VCaP (cell line): ENCODE measurements at regions not wholly inside any gene's neighbourhood (a gene's known extent, or its start where the extent isn't known, plus 50 kb on each side); places are given as distances from the start of the nearest gene placed in this dataset.

ENCODE experiments used
- H3K27ac ChIP-seq: fragments of 450-650 bp; 2 replicates; pipeline ENCODE4 v1.5.1; 2017
- CTCF ChIP-seq: fragments of 450-650 bp; conservative IDR thresholded peaks from 2 replicates; pipeline ENCODE4 v1.5.1; 2017; ENCODE audit warnings: mild to moderate bottlenecking, moderate library complexity

GRCh38 chr4:11937941-11938340 lies 509.2 kb upstream of the HS3ST1 start:
- no peak for TF ChIP-seq CTCF
- no peak overlapping the region for H3K27ac ChIP-seq

GRCh38 chr4:11931266-11931820 lies 502.6 kb upstream of the HS3ST1 start:
- H3K27ac ChIP-seq: no peak overlapping the region

GRCh38 chr4:11929080-11929479 lies 500.4 kb upstream of the HS3ST1 start:
- TF ChIP-seq CTCF: no peak
- no peak overlapping the region for H3K27ac ChIP-seq

More at GRCh38 chr4:11931266-11931820, 502.6 kb upstream of the HS3ST1 start:
- no peak for TF ChIP-seq CTCF

GRCh38 chr4:11919316-11919715 lies 490.6 kb upstream of the HS3ST1 start:
- TF ChIP-seq CTCF: no peak
- no peak overlapping the region for H3K27ac ChIP-seq

- H3K27ac ChIP-seq: no peak overlapping the region
- no peak for TF ChIP-seq CTCF
Measured at GRCh38 chr4:11914406-11914805, 485.7 kb upstream of the HS3ST1 start.

GRCh38 chr4:11912886-11913285 lies 484.2 kb upstream of the HS3ST1 start:
- H3K27ac ChIP-seq: no peak overlapping the region
- TF ChIP-seq CTCF: no peak

GRCh38 chr4:11910812-11911211 lies 482.1 kb upstream of the HS3ST1 start:
- H3K27ac ChIP-seq: no peak overlapping the region
- TF ChIP-seq CTCF: no peak
